Liver (tissue), 8 donors: ENCODE measurements at regions not wholly inside any gene's neighbourhood (a gene's known extent, or its start where the extent isn't known, plus 50 kb on each side); places are given as distances from the start of the nearest gene placed in this dataset.

Experiments used
- DNase-seq: peaks from one replicate; pipeline ENCODE4 v3.0.0-alpha.2; 2017; ENCODE audit warnings: low spot score
- H3K27ac ChIP-seq, 2 donors: one replicate each; pipeline ENCODE4 v1.7.0; 2013; ENCODE audit warnings: inconsistent platforms in 2 of 2, low read length in 2 of 2, control low read depth in 1 of 2, low read depth in 1 of 2, mild to moderate bottlenecking in 1 of 2
- H3K27me3 ChIP-seq, 4 donors: one replicate each; pipeline versions ENCODE4 v1.6.1 to v1.7.0; 2013; ENCODE audit warnings: low read length in 3 of 4, inconsistent platforms in 1 of 4, mild to moderate bottlenecking in 1 of 4, moderate library complexity in 1 of 4; ENCODE audit not compliant: control insufficient read depth in 4 of 4, insufficient read depth in 4 of 4
- H3K36me3 ChIP-seq, 4 donors: one replicate each; pipeline versions ENCODE4 v1.6.1 to v1.7.0; 2013; ENCODE audit warnings: low read length in 3 of 4, mild to moderate bottlenecking in 3 of 4, low read depth in 1 of 4, moderate library complexity in 1 of 4; ENCODE audit not compliant: control insufficient read depth in 4 of 4, insufficient read depth in 3 of 4
- H3K4me1 ChIP-seq, 4 donors: one replicate each; pipeline versions ENCODE4 v1.6.1 to v1.7.0; 2013; ENCODE audit warnings: low read length in 3 of 4, mild to moderate bottlenecking in 3 of 4, moderate library complexity in 1 of 4; ENCODE audit not compliant: control insufficient read depth in 4 of 4, insufficient read depth in 4 of 4
- H3K4me3 ChIP-seq, 3 donors: one replicate each; pipeline versions ENCODE4 v1.6.1 to v1.7.0; 2013; ENCODE audit warnings: low read length in 3 of 3, control low read depth in 1 of 3, low read depth in 1 of 3, mild to moderate bottlenecking in 1 of 3
- H3K9ac ChIP-seq, 2 donors: one replicate each; pipeline ENCODE4 v1.7.0; 2013; ENCODE audit warnings: low read length in 2 of 2, mild to moderate bottlenecking in 2 of 2, moderate library complexity in 2 of 2, control low read depth in 1 of 2, low read depth in 1 of 2
- H3K9me3 ChIP-seq, 4 donors: one replicate each; pipeline versions ENCODE4 v1.6.1 to v1.7.0; 2013; ENCODE audit warnings: low read length in 3 of 4; ENCODE audit not compliant: control insufficient read depth in 4 of 4
- EGR1 ChIP-seq, 2 donors: IDR thresholded peaks; 2 replicates each; pipeline ENCODE4 v1.6.1; 2016 to 2018; ENCODE audit warnings: antibody characterized with exemption in 2 of 2, low read depth in 2 of 2
- FOXA1 ChIP-seq: IDR thresholded peaks from 2 replicates; pipeline ENCODE4 v1.6.1; 2016; ENCODE audit warnings: antibody characterized with exemption
- FOXA2 ChIP-seq: IDR thresholded peaks from 2 replicates; pipeline ENCODE4 v1.6.1; 2016; ENCODE audit warnings: antibody characterized with exemption
- GABPA ChIP-seq, 2 donors: IDR thresholded peaks in 1 of 2; conservative IDR thresholded peaks in 1 of 2; 2 replicates each; pipeline ENCODE4 v1.6.1; 2016; ENCODE audit warnings: antibody characterized with exemption in 2 of 2, mild to moderate bottlenecking in 1 of 2, moderate library complexity in 1 of 2
- HNF4A ChIP-seq, 2 donors: conservative IDR thresholded peaks; 2 replicates each; pipeline ENCODE4 v1.6.1; 2016; ENCODE audit warnings: antibody characterized with exemption in 2 of 2, mild to moderate bottlenecking in 2 of 2
- HNF4G ChIP-seq: IDR thresholded peaks from 2 replicates; pipeline ENCODE4 v1.6.1; 2016; ENCODE audit warnings: antibody characterized with exemption
- JUND ChIP-seq, 2 donors: IDR thresholded peaks; 2 replicates each; pipeline ENCODE4 v1.6.1; 2016; ENCODE audit warnings: antibody characterized with exemption in 2 of 2
- NR2F2 ChIP-seq: IDR thresholded peaks from 2 replicates; pipeline ENCODE4 v1.6.1; 2016; ENCODE audit warnings: antibody characterized with exemption
- RAD21 ChIP-seq, 2 donors: IDR thresholded peaks; 2 replicates each; pipeline ENCODE4 v1.6.1; 2016; ENCODE audit warnings: antibody characterized with exemption in 2 of 2, mild to moderate bottlenecking in 2 of 2
- RXRA ChIP-seq, 2 donors: IDR thresholded peaks; 2 replicates each; pipeline ENCODE4 v1.6.1; 2017 to 2018; ENCODE audit warnings: antibody characterized with exemption in 2 of 2, mild to moderate bottlenecking in 1 of 2
- SP1 ChIP-seq: IDR thresholded peaks from 2 replicates; pipeline ENCODE4 v1.6.1; 2018; ENCODE audit warnings: antibody characterized with exemption, mild to moderate bottlenecking
- TAF1 ChIP-seq: conservative IDR thresholded peaks from 2 replicates; pipeline ENCODE4 v1.6.1; 2016; ENCODE audit warnings: antibody characterized with exemption, mild to moderate bottlenecking
- YY1 ChIP-seq: IDR thresholded peaks from 2 replicates; pipeline ENCODE4 v1.6.1; 2016; ENCODE audit warnings: antibody characterized with exemption, mild to moderate bottlenecking
- WGBS: extraction: QIAGEN DNeasy Blood & Tissue Kit; methylation state at CpG from one replicate; pipeline ENCODE4 v1.1.7; 2013; 5-methylcytosine and 5-hydroxymethylcytosine counted together
- TF ChIP-seq, protein P1 (sequence below): fragments of 150-350 bp; IDR thresholded peaks from 2 replicates; pipeline ENCODE4 v1.5.1; 2017; ENCODE audit warnings: improper control_type of control experiment, low read depth, low read length; ENCODE audit not compliant: missing input control
- TF ChIP-seq, protein P2 (sequence below): IDR thresholded peaks from 2 replicates; pipeline ENCODE4 v1.6.1; 2016; ENCODE audit warnings: antibody characterized with exemption
- TF ChIP-seq, protein P3 (sequence below): IDR thresholded peaks from 2 replicates; pipeline ENCODE4 v1.6.1; 2016; ENCODE audit warnings: antibody characterized with exemption
- TF ChIP-seq, protein P4 (sequence below): IDR thresholded peaks from 2 replicates; pipeline ENCODE4 v1.6.1; 2016; ENCODE audit warnings: antibody characterized with exemption
- TF ChIP-seq, protein P5 (sequence below): IDR thresholded peaks from 2 replicates; pipeline ENCODE4 v1.6.1; 2016; ENCODE audit warnings: antibody characterized with exemption, mild to moderate bottlenecking
- donor health status: healthy.
- donor health status: healthy.
- donor health status: healthy.
- donor health status: healthy.
- donor health status: healthy.

DNA sequence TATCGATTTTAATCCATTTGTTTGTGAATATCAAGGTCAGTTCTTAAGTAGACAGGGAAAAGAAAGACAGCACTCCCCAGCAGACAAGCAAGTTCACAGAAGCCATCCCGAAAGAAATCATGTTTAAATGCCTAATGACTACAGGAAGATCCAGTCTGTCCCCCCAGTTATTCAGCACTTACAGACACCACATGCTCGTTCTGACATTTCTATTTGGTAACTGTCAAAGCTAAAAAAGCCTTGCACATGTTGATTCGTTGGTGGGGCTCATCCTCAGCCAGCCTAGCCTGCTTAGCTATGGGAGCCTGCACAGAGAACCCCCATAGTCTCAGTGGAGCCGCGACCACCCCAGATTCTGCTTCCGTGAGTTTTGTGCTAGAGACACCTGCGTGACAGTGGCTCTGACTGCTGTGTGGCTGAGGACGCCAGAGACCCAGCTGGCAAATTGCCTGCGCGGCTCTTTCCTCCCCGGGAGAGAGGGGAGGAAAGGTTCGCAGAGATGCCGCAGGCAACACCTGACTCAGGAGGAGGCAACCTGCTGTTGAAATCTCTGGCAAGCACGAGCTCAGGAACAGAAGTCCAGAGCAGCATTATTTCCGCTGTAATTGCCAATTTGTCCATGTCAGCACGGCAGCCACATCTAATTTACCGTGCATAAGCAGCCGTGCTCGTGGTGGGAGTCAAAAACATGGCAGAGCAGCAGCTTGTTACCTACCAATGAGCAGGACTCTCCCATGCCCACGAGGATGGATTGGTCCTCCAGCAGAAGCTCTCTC, 194.2 kb downstream of the GPAM start:
- H3K4me1 ChIP-seq, result no peaks in the 10 kb centered on the region
- H3K27me3 ChIP-seq, result no peaks in the 10 kb centered on the region
- WGBS, result 84% methylated on average over 21 of the region's 21 CpGs
- no peak overlapping the region for H3K9ac ChIP-seq
- H3K9me3 ChIP-seq, result no peaks in the 10 kb centered on the region
- H3K4me3 ChIP-seq, result no peak overlapping the region
- TF ChIP-seq, protein P1, sequence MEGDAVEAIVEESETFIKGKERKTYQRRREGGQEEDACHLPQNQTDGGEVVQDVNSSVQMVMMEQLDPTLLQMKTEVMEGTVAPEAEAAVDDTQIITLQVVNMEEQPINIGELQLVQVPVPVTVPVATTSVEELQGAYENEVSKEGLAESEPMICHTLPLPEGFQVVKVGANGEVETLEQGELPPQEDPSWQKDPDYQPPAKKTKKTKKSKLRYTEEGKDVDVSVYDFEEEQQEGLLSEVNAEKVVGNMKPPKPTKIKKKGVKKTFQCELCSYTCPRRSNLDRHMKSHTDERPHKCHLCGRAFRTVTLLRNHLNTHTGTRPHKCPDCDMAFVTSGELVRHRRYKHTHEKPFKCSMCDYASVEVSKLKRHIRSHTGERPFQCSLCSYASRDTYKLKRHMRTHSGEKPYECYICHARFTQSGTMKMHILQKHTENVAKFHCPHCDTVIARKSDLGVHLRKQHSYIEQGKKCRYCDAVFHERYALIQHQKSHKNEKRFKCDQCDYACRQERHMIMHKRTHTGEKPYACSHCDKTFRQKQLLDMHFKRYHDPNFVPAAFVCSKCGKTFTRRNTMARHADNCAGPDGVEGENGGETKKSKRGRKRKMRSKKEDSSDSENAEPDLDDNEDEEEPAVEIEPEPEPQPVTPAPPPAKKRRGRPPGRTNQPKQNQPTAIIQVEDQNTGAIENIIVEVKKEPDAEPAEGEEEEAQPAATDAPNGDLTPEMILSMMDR, result no peak
- TF ChIP-seq RXRA (IDR thresholded peaks at IDR 0.05) (no peak), YY1 (no peak), SP1 (no peak), RAD21 (IDR thresholded peaks at IDR 0.05) (no peak), HNF4G (no peak), EGR1 (IDR thresholded peaks at IDR 0.05; ENCODE audit: low read depth in 2 of 2) (no peak), HNF4A (conservative IDR thresholded peaks at IDR 0.05) (no peak), GABPA (IDR thresholded peaks at IDR 0.05 in 1 of 2, conservative IDR thresholded peaks at IDR 0.05 in 1 of 2) (no peak), NR2F2 (no peak), JUND (IDR thresholded peaks at IDR 0.05) (no peak), FOXA2 (no peak), FOXA1 (no peak), TAF1 (no peak)
- TF ChIP-seq, protein P2, sequence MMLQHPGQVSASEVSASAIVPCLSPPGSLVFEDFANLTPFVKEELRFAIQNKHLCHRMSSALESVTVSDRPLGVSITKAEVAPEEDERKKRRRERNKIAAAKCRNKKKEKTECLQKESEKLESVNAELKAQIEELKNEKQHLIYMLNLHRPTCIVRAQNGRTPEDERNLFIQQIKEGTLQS, result no peak
- TF ChIP-seq, protein P3, sequence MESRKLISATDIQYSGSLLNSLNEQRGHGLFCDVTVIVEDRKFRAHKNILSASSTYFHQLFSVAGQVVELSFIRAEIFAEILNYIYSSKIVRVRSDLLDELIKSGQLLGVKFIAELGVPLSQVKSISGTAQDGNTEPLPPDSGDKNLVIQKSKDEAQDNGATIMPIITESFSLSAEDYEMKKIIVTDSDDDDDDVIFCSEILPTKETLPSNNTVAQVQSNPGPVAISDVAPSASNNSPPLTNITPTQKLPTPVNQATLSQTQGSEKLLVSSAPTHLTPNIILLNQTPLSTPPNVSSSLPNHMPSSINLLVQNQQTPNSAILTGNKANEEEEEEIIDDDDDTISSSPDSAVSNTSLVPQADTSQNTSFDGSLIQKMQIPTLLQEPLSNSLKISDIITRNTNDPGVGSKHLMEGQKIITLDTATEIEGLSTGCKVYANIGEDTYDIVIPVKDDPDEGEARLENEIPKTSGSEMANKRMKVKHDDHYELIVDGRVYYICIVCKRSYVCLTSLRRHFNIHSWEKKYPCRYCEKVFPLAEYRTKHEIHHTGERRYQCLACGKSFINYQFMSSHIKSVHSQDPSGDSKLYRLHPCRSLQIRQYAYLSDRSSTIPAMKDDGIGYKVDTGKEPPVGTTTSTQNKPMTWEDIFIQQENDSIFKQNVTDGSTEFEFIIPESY, result no peak
- TF ChIP-seq, protein P4, sequence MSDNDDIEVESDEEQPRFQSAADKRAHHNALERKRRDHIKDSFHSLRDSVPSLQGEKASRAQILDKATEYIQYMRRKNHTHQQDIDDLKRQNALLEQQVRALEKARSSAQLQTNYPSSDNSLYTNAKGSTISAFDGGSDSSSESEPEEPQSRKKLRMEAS, result no peak
- TF ChIP-seq, protein P5, sequence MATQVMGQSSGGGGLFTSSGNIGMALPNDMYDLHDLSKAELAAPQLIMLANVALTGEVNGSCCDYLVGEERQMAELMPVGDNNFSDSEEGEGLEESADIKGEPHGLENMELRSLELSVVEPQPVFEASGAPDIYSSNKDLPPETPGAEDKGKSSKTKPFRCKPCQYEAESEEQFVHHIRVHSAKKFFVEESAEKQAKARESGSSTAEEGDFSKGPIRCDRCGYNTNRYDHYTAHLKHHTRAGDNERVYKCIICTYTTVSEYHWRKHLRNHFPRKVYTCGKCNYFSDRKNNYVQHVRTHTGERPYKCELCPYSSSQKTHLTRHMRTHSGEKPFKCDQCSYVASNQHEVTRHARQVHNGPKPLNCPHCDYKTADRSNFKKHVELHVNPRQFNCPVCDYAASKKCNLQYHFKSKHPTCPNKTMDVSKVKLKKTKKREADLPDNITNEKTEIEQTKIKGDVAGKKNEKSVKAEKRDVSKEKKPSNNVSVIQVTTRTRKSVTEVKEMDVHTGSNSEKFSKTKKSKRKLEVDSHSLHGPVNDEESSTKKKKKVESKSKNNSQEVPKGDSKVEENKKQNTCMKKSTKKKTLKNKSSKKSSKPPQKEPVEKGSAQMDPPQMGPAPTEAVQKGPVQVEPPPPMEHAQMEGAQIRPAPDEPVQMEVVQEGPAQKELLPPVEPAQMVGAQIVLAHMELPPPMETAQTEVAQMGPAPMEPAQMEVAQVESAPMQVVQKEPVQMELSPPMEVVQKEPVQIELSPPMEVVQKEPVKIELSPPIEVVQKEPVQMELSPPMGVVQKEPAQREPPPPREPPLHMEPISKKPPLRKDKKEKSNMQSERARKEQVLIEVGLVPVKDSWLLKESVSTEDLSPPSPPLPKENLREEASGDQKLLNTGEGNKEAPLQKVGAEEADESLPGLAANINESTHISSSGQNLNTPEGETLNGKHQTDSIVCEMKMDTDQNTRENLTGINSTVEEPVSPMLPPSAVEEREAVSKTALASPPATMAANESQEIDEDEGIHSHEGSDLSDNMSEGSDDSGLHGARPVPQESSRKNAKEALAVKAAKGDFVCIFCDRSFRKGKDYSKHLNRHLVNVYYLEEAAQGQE, result no peak
- DNase-seq, result no peak
- no peak overlapping the region for H3K27ac ChIP-seq
- no peaks in the 10 kb centered on the region for H3K36me3 ChIP-seq
